ENCODE measurements at regions not wholly inside any gene's neighbourhood (a gene's known extent, or its start where the extent isn't known, plus 50 kb on each side); places are given as distances from the start of the nearest gene placed in this dataset.

GRCh38 chr10:44460416-44460815 is 75.5 kb upstream of the CXCL12 start:
- TF ChIP-seq CTCF (IDR thresholded peaks at IDR 0.05) (no peak), EZH2 (IDR thresholded peaks at IDR 0.05; ENCODE audit: borderline replicate concordance, insufficient read depth, low read depth, low read length, poor library complexity, severe bottlenecking) (no peak)

Data from B cell (primary cell).